ENCODE measurements at regions not wholly inside any gene's neighbourhood (a gene's known extent, or its start where the extent isn't known, plus 50 kb on each side); places are given as distances from the start of the nearest gene placed in this dataset.

- no peak for DNase-seq
- Mint-ChIP-seq H3K27me3 (peaks cover 4% of the 10 kb centered on the region), H3K4me3 (no peak overlapping the region), H3K36me3 (ENCODE audit: low read depth) (no peaks in the 10 kb centered on the region), H3K4me1 (no peaks in the 10 kb centered on the region), H3K27ac (no peak overlapping the region), H3K9me3 (no peaks in the 10 kb centered on the region)
- ChIA-PET POLR2A (no interaction called here), CTCF (no interaction called here)
These were observed 132.0 kb upstream of the HDAC4 start for GRCh38 chr2:239532859-239533258.

GRCh38 chr2:239532250-239532649, 131.4 kb upstream of the HDAC4 start:
- Mint-ChIP-seq H3K9me3 (no peaks in the 10 kb centered on the region), H3K4me3 (no peak overlapping the region), H3K4me1 (no peaks in the 10 kb centered on the region), H3K27me3 (peaks cover 4% of the 10 kb centered on the region), H3K27ac (no peak overlapping the region), H3K36me3 (ENCODE audit: low read depth) (no peaks in the 10 kb centered on the region)
- CTCF ChIA-PET, result interaction anchor here (0.8 kb wide), 1 partner anchor 8 kb away, joined by 3 read pairs; no protein-coding TSS in a partner anchor
- POLR2A ChIA-PET, result no interaction called here
- no peak for DNase-seq

- POLR2A ChIA-PET, result no interaction called here
- DNase-seq, result no peak
- no peak overlapping the region for H3K4me3 Mint-ChIP-seq
- H3K4me1 Mint-ChIP-seq, result no peaks in the 10 kb centered on the region
- no peak overlapping the region for H3K27ac Mint-ChIP-seq
- no peaks in the 10 kb centered on the region for H3K9me3 Mint-ChIP-seq
- CTCF ChIA-PET, result interaction anchor here (0.8 kb wide), 1 partner anchor 8 kb away, joined by 3 read pairs; no protein-coding TSS in a partner anchor
- no peaks in the 10 kb centered on the region for H3K36me3 Mint-ChIP-seq (ENCODE audit: low read depth)
- peaks cover 4% of the 10 kb centered on the region for H3K27me3 Mint-ChIP-seq
These were observed 130.8 kb upstream of the HDAC4 start for GRCh38 chr2:239531456-239532241.

- Mint-ChIP-seq H3K4me1 (no peaks in the 10 kb centered on the region), H3K36me3 (ENCODE audit: low read depth) (no peaks in the 10 kb centered on the region), H3K4me3 (no peak overlapping the region), H3K27me3 (peaks cover 4% of the 10 kb centered on the region), H3K9me3 (no peaks in the 10 kb centered on the region), H3K27ac (no peak overlapping the region)
- ChIA-PET CTCF (no interaction called here), POLR2A (no interaction called here)
- no peak for DNase-seq
These were observed 130.0 kb upstream of the HDAC4 start for GRCh38 chr2:239530749-239531316.

GRCh38 chr2:239529313-239530015, 128.6 kb upstream of the HDAC4 start:
- no peak overlapping the region for H3K4me3 Mint-ChIP-seq
- no peak for DNase-seq
- H3K27ac Mint-ChIP-seq, result no peak overlapping the region
- H3K9me3 Mint-ChIP-seq, result no peaks in the 10 kb centered on the region
- CTCF ChIA-PET, result no interaction called here
- POLR2A ChIA-PET, result no interaction called here
- H3K4me1 Mint-ChIP-seq, result no peaks in the 10 kb centered on the region
- H3K36me3 Mint-ChIP-seq (ENCODE audit: low read depth), result no peaks in the 10 kb centered on the region
- peaks cover 4% of the 10 kb centered on the region for H3K27me3 Mint-ChIP-seq

- Mint-ChIP-seq H3K4me1 (no peaks in the 10 kb centered on the region), H3K27ac (no peak overlapping the region), H3K4me3 (no peak overlapping the region), H3K27me3 (peaks cover 4% of the 10 kb centered on the region), H3K9me3 (no peaks in the 10 kb centered on the region), H3K36me3 (ENCODE audit: low read depth) (no peaks in the 10 kb centered on the region)
- ChIA-PET CTCF (no interaction called here), POLR2A (no interaction called here)
- DNase-seq, result no peak
These were observed 128.1 kb upstream of the HDAC4 start for GRCh38 chr2:239528883-239529282.

- POLR2A ChIA-PET, result no interaction called here
- Mint-ChIP-seq H3K27me3 (no peaks in the 10 kb centered on the region), H3K4me3 (no peak overlapping the region), H3K27ac (no peak overlapping the region), H3K9me3 (no peaks in the 10 kb centered on the region), H3K36me3 (ENCODE audit: low read depth) (no peaks in the 10 kb centered on the region), H3K4me1 (no peaks in the 10 kb centered on the region)
- CTCF ChIA-PET, result no interaction called here
- no peak for DNase-seq
These were observed 127.3 kb upstream of the HDAC4 start for GRCh38 chr2:239528146-239528545.

GRCh38 chr2:239526666-239527415, 126.0 kb upstream of the HDAC4 start:
- no peak for DNase-seq
- POLR2A ChIA-PET, result no interaction called here
- Mint-ChIP-seq H3K27ac (no peak overlapping the region), H3K27me3 (no peaks in the 10 kb centered on the region), H3K4me3 (no peak overlapping the region), H3K4me1 (no peaks in the 10 kb centered on the region), H3K9me3 (no peaks in the 10 kb centered on the region), H3K36me3 (ENCODE audit: low read depth) (no peaks in the 10 kb centered on the region)
- CTCF ChIA-PET, result no interaction called here

- Mint-ChIP-seq H3K36me3 (ENCODE audit: low read depth) (no peaks in the 10 kb centered on the region), H3K9me3 (no peaks in the 10 kb centered on the region), H3K27me3 (no peaks in the 10 kb centered on the region), H3K4me3 (no peak overlapping the region), H3K4me1 (no peaks in the 10 kb centered on the region), H3K27ac (no peak overlapping the region)
- POLR2A ChIA-PET, result no interaction called here
- CTCF ChIA-PET, result no interaction called here
- no peak for DNase-seq
These were observed 125.2 kb upstream of the HDAC4 start for GRCh38 chr2:239526038-239526437.

- Mint-ChIP-seq H3K4me3 (no peak overlapping the region), H3K27ac (no peak overlapping the region), H3K36me3 (ENCODE audit: low read depth) (no peaks in the 10 kb centered on the region), H3K4me1 (no peaks in the 10 kb centered on the region), H3K9me3 (no peaks in the 10 kb centered on the region), H3K27me3 (no peaks in the 10 kb centered on the region)
- no peak for DNase-seq
- ChIA-PET CTCF (no interaction called here), POLR2A (no interaction called here)
These were observed 123.1 kb upstream of the HDAC4 start for GRCh38 chr2:239523954-239524330.

GRCh38 chr2:239523147-239523953, 122.5 kb upstream of the HDAC4 start:
- H3K4me1 Mint-ChIP-seq, result no peaks in the 10 kb centered on the region
- ChIA-PET POLR2A (no interaction called here), CTCF (no interaction called here)
- no peaks in the 10 kb centered on the region for H3K36me3 Mint-ChIP-seq (ENCODE audit: low read depth)
- no peak for DNase-seq
- no peaks in the 10 kb centered on the region for H3K27me3 Mint-ChIP-seq
- H3K27ac Mint-ChIP-seq, result no peak overlapping the region
- no peaks in the 10 kb centered on the region for H3K9me3 Mint-ChIP-seq
- H3K4me3 Mint-ChIP-seq, result no peak overlapping the region

GRCh38 chr2:239522740-239523119, 121.9 kb upstream of the HDAC4 start:
- POLR2A ChIA-PET, result no interaction called here
- Mint-ChIP-seq H3K4me3 (no peak overlapping the region), H3K4me1 (no peaks in the 10 kb centered on the region), H3K9me3 (no peaks in the 10 kb centered on the region), H3K27ac (no peak overlapping the region), H3K27me3 (no peaks in the 10 kb centered on the region), H3K36me3 (ENCODE audit: low read depth) (no peaks in the 10 kb centered on the region)
- CTCF ChIA-PET, result no interaction called here
- DNase-seq, result no peak
